Gastroesophageal sphincter (tissue), 4 donors: ENCODE measurements at regions not wholly inside any gene's neighbourhood (a gene's known extent, or its start where the extent isn't known, plus 50 kb on each side); places are given as distances from the start of the nearest gene placed in this dataset.
A peak's percentile ranks its signal among the peaks of the same experiment; 100 is the strongest.

Experiments used
- ATAC-seq: fragments of 150-250 bp; one replicate; pipeline ENCODE4 v1.9.1; 2016; ENCODE audit warnings: mild to moderate bottlenecking, moderate library complexity
- H3K27ac ChIP-seq, 4 donors: fragments of 200-600 bp; sonication (generic) in 3 of 4; 1 replicate in 3 of 4; 2 replicates in 1 of 4; pipeline ENCODE4 v1.5.1; 2016 to 2019
- H3K27me3 ChIP-seq: fragments of 200-600 bp; sonication (generic); one replicate; pipeline ENCODE4 v1.5.1; 2019
- H3K36me3 ChIP-seq, 2 donors: fragments of 200-600 bp; sonication (generic); one replicate each; pipeline ENCODE4 v1.5.1; 2019; ENCODE audit warnings: control low read depth in 1 of 2
- H3K4me1 ChIP-seq, 3 donors: fragments of 200-600 bp; sonication (generic); 1 replicate in 2 of 3; 2 replicates in 1 of 3; pipeline ENCODE4 v1.5.1; 2016 to 2019; ENCODE audit warnings: control low read depth in 2 of 3
- H3K4me3 ChIP-seq, 2 donors: fragments of 200-600 bp; sonication (generic); one replicate each; pipeline ENCODE4 v1.5.1; 2019; ENCODE audit warnings: mild to moderate bottlenecking in 1 of 2, moderate library complexity in 1 of 2
- H3K9me3 ChIP-seq, 3 donors: fragments of 200-600 bp; sonication (generic); one replicate each; pipeline ENCODE4 v1.5.1; 2017 to 2019; ENCODE audit warnings: control low read depth in 2 of 3
- CTCF ChIP-seq, 4 experiments: fragments of 200-600 bp in 2 of 4; fragments of 450-650 bp in 2 of 4; sonication (generic) in 1 of 4; IDR thresholded peaks; one replicate each; pipeline ENCODE4 v1.5.1; 2017 to 2019; ENCODE audit warnings: antibody characterized with exemption in 4 of 4, mild to moderate bottlenecking in 2 of 4, moderate library complexity in 2 of 4
- EP300 ChIP-seq: sonication (generic); formaldehyde crosslinking; IDR thresholded peaks from one replicate; pipeline ENCODE4 v1.6.1; 2017; ENCODE audit warnings: antibody characterized with exemption, mild to moderate bottlenecking
- POLR2A ChIP-seq, 2 donors: fragments of 450-650 bp; IDR thresholded peaks; one replicate each; pipeline ENCODE4 v1.6.1; 2017; ENCODE audit warnings: antibody characterized with exemption in 2 of 2, mild to moderate bottlenecking in 2 of 2, moderate library complexity in 1 of 2
- POLR2AphosphoS5 ChIP-seq: sonication (generic); formaldehyde crosslinking; IDR thresholded peaks from one replicate; pipeline ENCODE4 v1.6.1; 2017; ENCODE audit warnings: antibody characterized with exemption
- WGBS, 2 donors: methylation state at CpG; one replicate each; pipeline ENCODE4 v1.1.5; 2018; ENCODE audit warnings: low coverage in 1 of 2; 5-methylcytosine and 5-hydroxymethylcytosine counted together

DNA sequence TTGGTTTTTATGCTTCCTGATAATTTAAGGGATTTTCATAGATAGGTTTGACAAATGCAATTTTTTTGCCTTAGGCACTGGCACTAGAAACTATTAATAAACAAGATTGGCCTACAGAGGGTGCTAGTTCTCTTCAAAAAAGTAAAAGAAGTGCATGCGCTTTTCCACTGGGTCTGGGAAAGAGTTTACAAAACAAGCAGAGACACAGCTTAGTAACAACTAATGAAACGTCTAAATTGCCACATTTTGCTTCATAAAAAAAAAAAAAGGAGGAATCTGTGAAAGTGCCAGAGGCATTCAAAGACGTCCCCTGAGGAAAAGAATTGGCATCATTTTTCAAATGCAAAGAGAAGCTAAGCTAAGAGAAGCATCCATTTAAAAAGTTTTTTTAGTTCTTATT is 58.3 kb upstream of the EEA1 start:
- Histone ChIP-seq H3K36me3 (no peaks in the 10 kb centered on the region), H3K27me3 (no peaks in the 10 kb centered on the region), H3K4me3 (no peak overlapping the region), H3K4me1 (peaks cover 0 to 22% (median 5%) of the 10 kb centered on the region in 3 donors), H3K27ac (peak overlapping the region in 3 of 4 donors; percentile 44 to 65 (median 46)), H3K9me3 (peaks cover 0 to 8% (median 0%) of the 10 kb centered on the region in 3 donors)
- 0% methylated on average over 3 of the region's 3 CpGs for WGBS, 2 donors
- TF ChIP-seq CTCF (IDR thresholded peaks at IDR 0.05) (peak; percentile 39 to 81 (median 73)), EP300 (no peak), POLR2AphosphoS5 (peak; percentile 36)
- ATAC-seq = peak; percentile 78

DNA sequence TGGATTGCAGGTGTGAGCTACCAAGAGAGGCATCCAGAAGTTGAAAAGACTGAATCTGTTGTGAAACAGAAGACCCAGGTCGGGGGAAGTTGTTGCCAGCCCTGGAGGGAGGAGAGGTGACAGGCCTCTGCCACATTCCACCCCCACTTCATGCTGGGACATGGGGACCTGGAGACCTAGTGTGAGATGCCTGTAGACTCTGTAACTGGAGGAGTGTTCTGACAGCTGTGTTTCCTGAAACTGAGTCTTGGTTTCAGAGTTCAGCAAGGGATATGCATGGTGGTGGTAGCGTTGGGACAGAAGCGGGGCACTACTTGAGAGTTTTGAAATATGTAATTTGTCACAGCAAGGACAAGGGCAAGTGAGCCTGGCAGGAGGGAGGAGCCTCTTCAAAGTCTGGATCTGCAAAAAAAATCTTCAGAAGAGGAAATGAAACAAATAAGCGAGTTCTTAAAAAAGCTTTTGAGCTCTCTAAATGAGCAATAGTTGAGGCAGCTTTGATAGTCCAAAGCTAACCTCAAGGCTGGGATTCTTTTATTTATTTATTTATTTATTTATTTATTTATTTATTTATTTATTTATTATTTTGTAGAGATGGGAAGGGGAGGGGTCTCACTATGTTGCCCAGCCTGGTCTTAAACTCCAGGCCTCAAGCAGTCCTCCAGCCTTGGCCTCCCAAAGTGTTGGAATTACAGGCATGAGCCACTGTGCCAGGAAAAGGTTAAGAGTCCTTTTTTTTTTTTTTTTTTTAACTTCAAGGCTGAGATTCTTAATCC is 58.9 kb upstream of the EEA1 start:
- Histone ChIP-seq H3K27me3 (no peaks in the 10 kb centered on the region), H3K9me3 (peaks cover 0 to 5% (median 0%) of the 10 kb centered on the region in 3 donors), H3K27ac (peak overlapping the region in 3 of 4 donors; percentile 44 to 65 (median 46)), H3K36me3 (no peaks in the 10 kb centered on the region), H3K4me3 (no peak overlapping the region), H3K4me1 (peaks cover 0 to 22% (median 5%) of the 10 kb centered on the region in 3 donors)
- WGBS, 2 donors = 80 to 88% methylated on average over 3 of the region's 4 CpGs
- ATAC-seq = peak; percentile 66
- TF ChIP-seq CTCF (IDR thresholded peaks at IDR 0.05) = no peak
- TF ChIP-seq POLR2AphosphoS5 = no peak
- no peak for TF ChIP-seq POLR2A (IDR thresholded peaks at IDR 0.05)
- TF ChIP-seq EP300 = no peak

- H3K27ac ChIP-seq = no peak overlapping the region
- peaks cover 0 to 5% (median 0%) of the 10 kb centered on the region in 3 donors for H3K9me3 ChIP-seq
- peaks cover 0 to 22% (median 5%) of the 10 kb centered on the region in 3 donors for H3K4me1 ChIP-seq
- no peak overlapping the region for H3K4me3 ChIP-seq
- 0 to 27% methylated on average over 1 of the region's 1 CpG for WGBS, 2 donors
- no peak for TF ChIP-seq CTCF (IDR thresholded peaks at IDR 0.05)
- TF ChIP-seq POLR2AphosphoS5 = no peak
- ATAC-seq = no peak
- no peaks in the 10 kb centered on the region for H3K36me3 ChIP-seq
- no peaks in the 10 kb centered on the region for H3K27me3 ChIP-seq
Observed at GRCh38 chr12:92988622-92989130, 59.6 kb upstream of the EEA1 start.

- H3K27me3 ChIP-seq = no peaks in the 10 kb centered on the region
- no peak overlapping the region for H3K27ac ChIP-seq
- no peak for ATAC-seq
- peaks cover 0 to 22% (median 5%) of the 10 kb centered on the region in 3 donors for H3K4me1 ChIP-seq
- TF ChIP-seq POLR2AphosphoS5 = no peak
- no peak for TF ChIP-seq CTCF (IDR thresholded peaks at IDR 0.05)
- no peak for TF ChIP-seq EP300
- no peak for TF ChIP-seq POLR2A (IDR thresholded peaks at IDR 0.05)
- H3K9me3 ChIP-seq = peaks cover 0 to 5% (median 0%) of the 10 kb centered on the region in 3 donors
- no peaks in the 10 kb centered on the region for H3K36me3 ChIP-seq
- no peak overlapping the region for H3K4me3 ChIP-seq
- WGBS, 2 donors = 86 to 100% methylated on average over 1 to 3 of the region's 3 CpGs
Observed at GRCh38 chr12:92989715-92990484, 60.8 kb upstream of the EEA1 start.
